ENCODE measurements at regions not wholly inside any gene's neighbourhood (a gene's known extent, or its start where the extent isn't known, plus 50 kb on each side); places are given as distances from the start of the nearest gene placed in this dataset.

DNA sequence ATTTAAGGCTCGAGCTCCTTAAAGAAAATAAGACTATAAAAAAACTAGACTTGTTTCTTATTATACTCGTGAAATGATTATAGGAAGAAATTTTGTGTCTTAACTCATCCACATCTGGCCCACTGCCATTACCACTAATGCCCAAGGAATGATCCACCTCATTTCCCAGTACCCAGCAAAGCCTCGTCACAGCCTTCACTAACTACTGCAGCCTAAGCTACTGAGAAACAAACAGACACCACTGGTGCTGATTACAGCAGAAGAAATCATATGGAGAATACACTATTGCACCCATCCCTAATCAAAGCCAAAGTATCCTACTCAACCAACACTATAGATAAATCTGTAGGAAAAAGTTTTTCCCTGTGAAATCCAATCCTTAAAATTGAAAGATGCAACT, 205.3 kb upstream of the NAV3 start:
- DNase-seq (ENCODE audit: low read depth): peak; percentile 92

DNA sequence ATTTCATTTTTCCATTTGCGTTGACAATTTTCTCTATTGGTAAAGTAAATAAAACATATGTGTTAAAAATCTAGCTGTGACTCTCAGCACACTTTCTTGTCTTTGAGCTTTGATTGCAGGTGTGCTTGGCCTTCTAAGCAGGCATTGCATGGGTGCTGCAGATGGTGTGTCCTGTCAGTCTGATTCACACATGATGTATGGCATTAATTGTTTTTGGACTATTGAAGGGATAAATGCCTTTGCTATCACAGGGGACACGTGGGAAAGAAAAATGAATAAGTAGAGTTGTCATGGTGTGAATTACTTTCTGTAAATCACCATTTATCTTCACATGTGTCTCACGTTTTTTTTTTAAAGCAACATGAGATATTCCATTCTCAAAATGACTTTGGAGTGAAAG, 211.3 kb upstream of the NAV3 start:
- no peak for DNase-seq (ENCODE audit: low read depth)

DNA sequence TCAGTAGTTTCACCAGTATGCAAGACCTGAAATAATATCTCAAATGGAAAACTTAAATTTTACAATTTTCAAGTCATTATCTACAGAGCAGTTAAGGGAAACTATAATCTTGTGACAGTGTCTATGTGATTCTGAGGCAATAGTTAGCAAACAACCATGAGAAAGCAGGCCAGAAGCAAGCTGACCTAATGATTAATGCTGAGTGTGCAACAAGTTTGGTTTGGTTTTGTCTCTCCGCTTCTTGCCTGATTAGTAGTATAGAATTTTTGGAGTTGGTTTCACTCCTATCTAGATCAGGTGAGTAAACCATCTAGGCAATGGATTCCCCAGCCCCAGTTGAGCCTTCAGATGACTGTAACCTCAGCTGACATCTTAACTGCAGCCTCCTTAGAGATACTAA, 212.9 kb upstream of the NAV3 start:
- no peak for DNase-seq (ENCODE audit: low read depth)

DNA sequence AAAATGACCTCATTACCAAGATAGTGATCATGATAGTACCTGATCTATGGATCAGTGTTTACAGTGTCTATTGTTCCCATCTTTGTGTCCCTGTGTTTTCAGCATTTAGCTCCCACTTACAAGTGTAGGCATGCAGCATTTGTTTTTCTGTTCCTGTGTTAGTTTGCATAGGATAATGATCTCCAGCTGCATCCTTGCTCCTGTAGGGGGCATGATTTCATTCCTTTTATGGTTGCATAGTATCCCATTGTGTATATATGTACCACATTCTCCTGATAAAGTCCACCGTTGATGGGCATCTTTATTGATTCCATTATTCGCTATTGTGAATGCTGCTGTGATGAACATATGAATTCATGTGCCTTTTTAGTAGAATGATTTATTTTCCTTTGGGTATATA, 215.4 kb upstream of the NAV3 start:
- DNase-seq (ENCODE audit: low read depth): no peak

DNA sequence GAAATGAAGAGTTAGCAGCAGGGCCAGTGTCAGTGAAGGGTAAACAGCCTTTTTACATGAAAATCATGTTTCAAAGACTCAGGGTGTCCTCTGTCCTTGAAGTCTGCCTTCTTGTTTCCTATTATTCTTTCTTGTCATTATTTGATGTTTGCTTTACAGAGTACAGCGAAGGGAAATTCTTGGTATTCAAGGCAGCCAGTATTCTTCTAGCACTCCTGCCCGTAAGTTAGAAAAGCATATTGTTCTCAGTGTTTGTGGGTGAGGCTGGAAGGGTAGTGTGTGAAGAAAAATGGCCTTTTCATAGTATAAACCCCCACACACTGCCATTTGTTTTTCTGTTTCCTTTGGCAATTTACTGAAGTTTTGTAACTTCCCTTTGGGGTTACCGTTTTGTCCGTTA, 217.3 kb upstream of the NAV3 start:
- DNase-seq (ENCODE audit: low read depth): no peak

DNA sequence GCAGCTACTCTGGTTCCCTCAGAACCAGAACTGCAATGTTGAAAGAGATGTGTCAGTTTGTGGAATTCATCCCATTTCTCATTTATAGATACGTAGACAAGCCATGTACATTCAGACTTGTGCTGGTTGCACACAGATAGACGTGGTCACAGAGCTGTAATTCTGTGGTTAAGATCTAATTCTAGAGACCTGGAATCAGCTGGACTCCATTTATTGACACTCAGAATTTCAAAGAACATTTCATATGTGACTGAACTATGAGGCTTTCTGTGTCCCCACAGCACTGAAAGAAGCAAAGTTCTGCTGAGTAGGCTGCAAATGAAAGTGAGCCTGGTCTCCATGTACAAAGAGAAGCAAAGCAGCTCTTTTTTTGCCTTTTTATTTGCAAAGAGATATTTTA, 220.2 kb upstream of the NAV3 start:
- no peak for DNase-seq (ENCODE audit: low read depth)

DNA sequence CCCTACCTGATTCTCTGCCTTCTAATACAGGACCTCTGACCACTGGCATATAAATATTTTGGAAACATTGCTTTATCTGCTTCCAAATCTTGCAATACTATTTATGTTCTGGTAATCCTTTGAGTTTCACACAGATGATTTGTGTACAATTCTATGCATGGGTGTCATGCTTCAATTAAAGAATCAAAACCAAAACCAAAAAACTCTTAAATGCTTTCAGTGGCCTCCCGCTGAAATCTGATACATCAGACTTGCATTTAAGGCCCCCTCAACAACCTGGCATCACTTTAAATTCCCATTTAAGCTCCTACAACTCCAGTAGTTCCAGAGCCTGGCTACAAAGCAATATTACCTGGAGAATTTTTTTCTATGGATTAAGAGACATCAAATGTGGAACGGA, 221.7 kb upstream of the NAV3 start:
- DNase-seq (ENCODE audit: low read depth): no peak

DNA sequence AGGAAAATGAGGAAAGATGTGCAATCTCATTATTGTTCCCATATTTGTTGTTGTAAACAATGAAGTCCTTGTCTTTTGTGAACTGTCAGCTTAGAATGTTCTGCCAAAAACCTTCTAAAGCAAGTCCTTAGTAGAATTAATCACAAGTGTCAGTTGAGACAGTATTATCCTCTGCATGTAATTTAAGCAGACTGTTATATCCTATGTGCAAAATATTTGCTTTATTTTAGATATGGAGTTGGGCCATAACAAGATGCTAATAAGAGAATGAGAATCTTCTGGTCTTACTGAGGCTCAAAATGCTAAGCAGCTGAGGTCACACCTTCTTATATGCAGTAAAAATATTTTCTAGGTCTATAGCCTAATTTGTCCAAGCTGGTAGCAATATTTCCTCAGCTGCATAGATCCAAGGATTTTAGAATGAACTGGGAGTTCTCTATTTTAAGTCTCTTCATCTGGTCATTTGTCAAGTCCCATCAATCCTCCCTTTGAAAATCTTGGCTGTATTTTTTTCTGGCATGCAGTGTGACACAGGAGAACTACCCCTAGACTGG, 222.3 kb upstream of the NAV3 start:
- DNase-seq (ENCODE audit: low read depth): peak; percentile 43

DNA sequence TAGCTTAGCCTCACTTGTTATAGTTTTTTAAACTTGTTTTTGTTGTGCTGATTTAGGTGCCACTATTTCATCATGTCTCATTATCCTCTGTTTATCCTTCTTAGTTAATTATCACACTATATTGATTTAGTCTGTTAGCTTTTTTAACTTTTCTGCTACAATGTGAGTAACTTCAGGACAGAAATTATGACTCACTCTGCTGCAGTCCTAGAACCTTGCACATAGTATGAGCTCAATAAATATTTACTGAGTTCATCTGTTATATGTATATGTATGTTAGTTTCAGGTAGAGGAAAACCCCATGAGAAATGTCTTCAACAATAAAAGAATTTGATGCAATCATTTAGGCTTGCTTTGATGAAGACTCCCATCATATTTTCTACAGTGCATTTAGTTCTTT, 224.3 kb upstream of the NAV3 start:
- DNase-seq (ENCODE audit: low read depth): no peak

DNA sequence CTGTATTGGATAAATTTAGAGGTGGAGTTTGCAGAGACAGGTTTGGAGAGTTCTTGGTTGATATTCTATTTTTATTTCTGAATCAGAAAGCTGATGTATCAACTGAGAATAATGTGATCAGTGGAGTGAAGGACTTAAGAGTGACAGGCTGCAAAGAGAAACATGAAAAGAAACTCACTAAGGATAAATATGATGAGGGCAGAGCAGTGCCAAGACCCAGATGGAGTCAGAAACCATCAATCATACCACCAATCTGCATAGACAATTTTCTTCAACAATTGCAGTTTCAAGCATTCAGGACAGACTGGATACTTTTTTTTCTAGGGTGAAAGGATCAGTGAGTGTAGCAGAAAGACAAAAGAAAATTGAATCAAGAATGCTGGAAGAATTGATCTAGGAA, 226.7 kb upstream of the NAV3 start:
- no peak for DNase-seq (ENCODE audit: low read depth)

DNA sequence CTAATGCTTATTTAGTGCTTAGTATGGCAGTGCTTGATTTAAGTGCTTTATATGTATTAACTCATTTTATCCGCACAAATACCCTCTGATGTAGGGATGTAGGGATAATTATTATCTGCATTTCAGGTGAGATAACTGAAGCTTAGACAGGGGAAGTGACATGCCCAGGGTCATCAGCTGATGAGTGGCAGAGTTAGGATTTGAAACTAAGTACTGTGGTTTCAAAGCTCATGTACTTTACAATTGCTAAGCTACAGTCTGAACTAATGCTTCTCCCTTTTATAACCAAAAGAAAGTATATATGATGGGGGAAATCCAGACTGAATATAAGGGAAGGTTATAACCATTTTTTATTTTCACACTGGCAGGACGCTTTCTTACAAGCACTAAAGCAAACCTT, 229.6 kb upstream of the NAV3 start:
- DNase-seq (ENCODE audit: low read depth): no peak

DNA sequence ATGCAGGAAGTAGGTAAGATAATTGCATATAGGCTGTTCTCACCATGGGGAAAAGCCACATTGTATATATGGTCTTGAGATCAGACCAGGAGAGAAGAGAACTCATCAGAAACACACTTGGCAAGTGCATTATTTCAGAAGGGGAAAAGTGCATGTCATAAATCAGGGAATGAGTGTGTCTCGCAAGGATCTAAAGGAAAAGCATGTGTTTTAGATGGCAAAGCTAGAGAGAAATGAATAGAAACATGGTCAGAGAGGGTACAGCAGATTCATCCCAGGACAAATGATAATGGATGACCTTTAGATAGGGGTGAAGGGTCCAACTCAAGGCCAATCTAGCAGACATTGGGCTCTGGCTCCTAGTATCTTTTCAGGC, 230.2 kb upstream of the NAV3 start:
- no peak for DNase-seq (ENCODE audit: low read depth)

DNA sequence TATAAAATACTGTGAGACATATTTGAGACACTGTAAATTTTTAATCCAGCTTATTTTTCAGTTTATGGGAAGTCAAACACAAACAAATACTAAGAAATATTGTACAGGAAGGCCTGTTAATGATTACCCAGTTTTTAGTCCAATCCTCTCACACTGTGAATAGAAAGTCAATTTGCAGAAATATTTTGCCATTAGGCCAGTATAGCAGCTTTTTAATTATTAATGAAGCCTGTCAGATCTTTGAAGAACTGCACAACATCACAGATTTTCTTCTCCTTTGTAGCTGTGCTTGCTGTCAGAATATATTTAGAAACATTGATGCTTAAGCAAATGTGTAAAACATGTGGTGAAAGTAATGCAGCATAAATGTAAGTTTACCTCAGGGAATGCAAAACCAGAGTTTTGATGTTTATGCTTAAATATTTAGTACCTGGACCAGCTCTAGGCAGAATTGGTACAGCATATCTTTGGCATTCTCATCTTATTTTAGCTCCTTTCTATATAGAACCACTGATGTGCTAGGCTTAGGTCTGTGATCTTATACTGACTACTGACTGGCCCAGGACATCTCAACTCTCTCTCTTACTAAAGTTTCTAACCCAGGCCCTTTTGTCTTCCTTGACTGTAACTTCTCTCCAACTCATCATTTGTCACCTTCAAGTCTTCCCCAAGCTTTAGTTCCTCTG, 230.8 kb upstream of the NAV3 start:
- DNase-seq (ENCODE audit: low read depth): no peak

DNA sequence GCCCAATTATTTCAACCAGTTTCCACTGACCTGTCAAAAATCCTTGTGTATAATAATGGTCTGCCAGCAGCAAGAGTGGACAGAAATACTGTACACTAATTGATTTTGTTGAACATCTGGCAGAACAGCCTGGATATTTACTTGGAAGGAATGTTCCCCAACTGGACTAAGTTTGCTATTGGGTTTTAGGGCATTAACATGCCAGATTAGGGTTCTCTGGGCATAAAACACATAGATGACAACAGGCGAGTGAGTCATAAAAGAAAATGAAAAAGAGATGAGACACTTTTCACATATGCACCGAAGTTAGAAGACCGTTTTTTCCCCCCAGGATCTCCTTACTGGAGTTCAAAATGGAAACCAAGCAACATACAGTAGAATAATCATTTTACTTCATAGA, 236.3 kb upstream of the NAV3 start:
- DNase-seq (ENCODE audit: low read depth): no peak

DNA sequence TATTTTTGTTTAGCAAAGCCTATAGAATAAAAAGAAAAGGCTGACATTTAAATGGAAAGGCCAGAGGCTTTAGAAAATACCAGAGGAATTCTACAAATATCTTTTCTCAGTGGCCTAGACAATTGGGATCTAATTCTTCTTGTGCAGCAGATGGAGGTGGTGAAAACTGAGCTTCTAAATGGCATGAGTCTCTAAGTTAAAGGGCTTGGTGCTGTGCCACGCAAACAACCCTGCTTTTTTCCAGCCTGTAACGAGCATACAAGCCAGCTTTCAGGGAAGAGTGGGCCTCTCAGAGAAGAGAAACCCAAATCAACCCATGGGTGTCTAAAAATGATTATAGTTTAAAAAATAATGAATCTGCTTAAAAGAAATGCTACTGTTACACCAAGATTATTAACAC, 237.9 kb upstream of the NAV3 start:
- no peak for DNase-seq (ENCODE audit: low read depth)

DNA sequence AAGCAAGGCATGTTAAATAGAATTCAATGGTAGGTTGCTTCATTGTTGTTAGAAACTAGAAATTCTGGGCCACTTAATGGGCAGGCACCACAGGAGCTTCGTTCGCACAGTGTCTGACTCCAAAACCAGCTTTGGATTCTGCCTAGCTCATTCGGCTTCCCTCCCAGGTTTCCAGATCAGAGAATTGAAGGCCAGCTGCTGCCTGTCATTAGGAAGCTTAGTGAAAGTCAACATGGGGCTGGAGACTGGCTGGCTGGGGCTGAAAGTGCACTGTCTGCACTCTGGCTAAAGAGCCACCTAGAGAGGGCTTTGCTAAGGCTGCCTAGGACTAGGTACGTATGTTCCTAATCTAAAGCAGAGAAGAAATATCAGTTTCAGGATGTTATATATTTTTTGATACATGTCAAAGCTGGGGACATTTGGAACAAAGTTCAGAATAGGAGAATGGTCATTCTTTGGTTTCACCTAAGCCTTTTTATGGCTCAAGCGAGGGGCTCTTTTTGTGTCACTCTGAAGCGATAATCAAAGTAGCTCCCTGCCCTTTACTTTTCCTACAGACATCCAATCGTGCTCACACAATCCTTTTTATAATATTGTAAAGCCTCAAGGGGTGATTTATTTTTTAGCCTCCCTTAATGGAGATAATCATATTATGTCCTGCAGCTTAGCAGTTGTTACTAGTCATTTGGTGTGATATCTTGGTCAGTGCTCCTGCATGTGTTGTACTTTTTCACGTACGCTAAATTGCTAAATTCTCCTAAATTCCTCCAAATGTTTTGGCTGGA, 238.5 kb upstream of the NAV3 start:
- DNase-seq (ENCODE audit: low read depth): no peak

DNA sequence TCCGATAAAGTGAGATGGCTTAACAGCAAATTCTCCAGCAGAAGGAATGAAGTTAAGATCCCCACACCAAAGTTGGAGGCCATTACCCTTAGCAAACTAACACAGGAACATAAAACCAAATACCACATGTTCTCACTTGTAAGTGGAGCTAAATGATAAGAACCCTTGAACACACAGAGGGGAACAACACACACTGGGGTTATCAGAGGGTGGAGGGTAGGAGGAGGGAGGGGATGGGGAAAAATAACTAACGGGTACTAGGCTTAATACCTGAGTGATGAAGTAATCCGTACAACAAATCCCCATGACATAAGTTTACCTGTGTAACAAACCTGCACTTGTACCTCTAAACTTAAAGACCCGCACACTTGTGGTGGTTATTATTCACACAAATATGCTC, 240.4 kb upstream of the NAV3 start:
- DNase-seq (ENCODE audit: low read depth): no peak

DNA sequence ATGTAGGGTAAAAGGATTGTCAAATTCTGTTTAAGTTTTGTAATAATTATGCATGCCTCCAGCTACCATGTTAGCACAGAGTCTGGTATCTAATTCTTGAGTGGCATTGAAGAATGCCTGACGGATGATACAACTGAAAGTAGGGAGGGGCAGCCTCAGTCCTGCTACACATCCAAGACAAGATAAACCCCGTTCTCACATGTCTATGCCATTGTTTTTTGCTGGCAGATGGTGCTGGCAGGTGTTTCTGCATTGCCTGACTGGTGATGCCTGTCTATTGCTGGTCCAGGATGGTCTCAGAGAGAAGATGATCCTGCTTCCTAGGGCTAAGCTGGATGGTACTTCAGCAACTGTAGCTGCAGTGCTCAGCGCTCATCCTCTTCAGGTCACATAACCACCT, 245.8 kb upstream of the NAV3 start:
- DNase-seq (ENCODE audit: low read depth): no peak

DNA sequence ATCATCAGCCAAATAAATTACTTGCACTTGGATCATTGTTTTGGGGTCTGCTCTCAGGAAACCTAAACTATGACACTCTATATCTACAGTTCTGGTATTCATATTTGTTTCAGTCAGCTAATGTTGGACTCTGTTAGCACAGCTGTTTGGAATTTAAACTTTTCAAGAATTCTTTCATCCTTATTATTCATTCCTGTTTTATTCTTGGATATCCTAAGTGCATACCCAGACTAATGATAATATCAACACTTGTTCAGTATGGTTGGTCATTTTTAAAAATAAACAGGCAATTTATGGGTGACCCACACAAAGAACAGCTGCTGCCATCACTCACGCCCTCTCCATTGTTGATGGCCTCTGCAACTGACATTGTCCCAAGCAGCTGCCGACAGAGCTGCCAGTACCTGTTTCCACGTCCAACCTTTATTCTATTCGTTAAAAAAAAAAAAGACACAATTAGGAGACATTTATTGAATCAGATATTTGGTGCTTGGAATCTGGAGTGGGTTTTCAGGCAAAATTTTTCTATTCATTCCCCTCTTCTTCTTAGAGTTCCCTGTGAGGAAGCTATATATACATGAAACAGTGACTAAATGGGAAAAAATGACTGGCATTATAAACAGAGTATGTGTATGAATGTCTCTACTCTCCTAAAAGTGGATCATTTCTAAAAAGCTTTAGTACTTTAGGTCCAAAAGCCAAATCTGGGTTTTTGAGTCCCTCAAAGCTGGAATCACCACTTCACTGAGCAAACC, 252.1 kb upstream of the NAV3 start:
- no peak for DNase-seq (ENCODE audit: low read depth)

DNA sequence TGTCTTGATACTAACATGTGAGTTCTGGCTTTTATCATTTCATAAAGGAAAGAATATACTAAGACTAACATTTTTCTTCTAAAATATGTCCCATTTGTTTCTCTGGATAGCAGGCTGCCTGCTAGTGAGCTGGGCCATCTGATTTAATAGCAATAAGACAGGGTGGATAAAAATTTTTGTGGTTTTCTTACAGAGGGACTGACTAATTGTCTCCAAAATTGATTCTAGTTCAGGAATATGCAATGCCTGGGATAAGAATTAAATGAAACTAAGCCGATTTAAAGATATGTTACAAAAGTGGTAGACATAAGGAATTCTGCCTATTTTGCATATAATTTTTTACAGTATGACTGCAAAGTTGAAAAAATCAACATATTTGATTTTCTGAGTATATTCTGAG, 252.9 kb upstream of the NAV3 start:
- no peak for DNase-seq (ENCODE audit: low read depth)

DNA sequence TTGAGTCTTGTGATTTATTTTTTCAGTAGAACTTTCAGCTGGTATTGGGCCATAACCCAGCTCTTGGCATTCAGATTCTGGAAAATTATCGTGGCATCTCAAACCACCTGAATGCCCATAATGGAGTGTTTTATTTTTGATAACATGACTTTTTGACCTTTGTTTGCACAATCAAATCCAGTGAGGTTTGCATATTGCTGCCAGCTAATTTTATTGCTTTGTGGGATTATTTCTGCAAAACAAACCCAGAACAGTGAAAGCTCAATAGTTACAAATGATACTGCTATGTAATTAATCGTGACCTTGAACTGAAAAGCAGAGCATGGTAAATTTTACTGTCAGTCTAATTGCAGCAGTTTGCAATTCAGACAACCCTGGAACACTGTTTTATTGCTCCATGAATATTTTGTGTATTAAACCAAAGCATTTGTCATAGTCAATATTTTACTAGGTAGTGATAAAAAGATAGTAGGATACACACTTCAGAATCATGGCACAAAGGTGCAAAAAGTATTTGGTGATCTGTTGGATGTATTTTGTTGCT, 255.2 kb upstream of the NAV3 start:
- no peak for DNase-seq (ENCODE audit: low read depth)

DNA sequence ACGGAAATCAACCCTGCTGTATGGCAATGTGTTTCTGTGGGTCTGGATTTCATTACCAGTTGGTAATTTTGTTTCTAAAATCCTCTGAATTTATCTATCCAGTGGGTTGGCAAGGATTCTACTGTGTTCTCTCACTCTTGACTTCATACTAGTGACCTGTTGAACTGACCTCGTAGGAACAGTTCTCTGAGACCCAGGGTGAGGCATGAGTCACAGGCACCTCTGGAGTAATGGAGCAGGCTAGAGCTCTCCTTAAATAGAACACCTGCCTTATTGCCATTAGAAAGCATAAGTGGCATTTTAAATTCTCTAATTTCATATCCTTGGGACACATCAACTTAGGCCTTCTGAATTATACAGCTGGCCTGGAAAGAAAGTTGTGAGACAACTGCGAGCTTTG, 258.3 kb upstream of the NAV3 start:
- DNase-seq (ENCODE audit: low read depth): no peak

DNA sequence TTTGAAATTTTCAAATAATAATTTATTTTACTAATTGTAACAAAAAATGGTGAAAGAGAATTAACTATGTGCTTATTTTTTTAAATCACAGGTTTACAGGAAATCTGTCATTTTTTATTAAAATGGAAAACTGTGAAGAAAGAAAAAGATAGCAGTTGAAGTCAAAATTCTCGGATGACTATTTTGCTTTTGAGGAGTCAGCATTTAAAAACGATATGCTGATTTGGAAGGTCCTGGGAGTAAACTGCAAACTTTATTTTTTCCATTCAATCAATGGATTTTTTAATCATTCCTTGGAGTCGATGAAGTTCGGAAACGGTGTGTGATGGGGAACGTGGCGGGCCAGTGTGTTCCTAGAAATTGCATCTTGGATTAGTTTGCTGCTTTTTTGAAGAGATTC, 258.9 kb upstream of the NAV3 start:
- DNase-seq (ENCODE audit: low read depth): no peak
